ENCODE measurements at regions not wholly inside any gene's neighbourhood (a gene's known extent, or its start where the extent isn't known, plus 50 kb on each side); places are given as distances from the start of the nearest gene placed in this dataset.

DNA sequence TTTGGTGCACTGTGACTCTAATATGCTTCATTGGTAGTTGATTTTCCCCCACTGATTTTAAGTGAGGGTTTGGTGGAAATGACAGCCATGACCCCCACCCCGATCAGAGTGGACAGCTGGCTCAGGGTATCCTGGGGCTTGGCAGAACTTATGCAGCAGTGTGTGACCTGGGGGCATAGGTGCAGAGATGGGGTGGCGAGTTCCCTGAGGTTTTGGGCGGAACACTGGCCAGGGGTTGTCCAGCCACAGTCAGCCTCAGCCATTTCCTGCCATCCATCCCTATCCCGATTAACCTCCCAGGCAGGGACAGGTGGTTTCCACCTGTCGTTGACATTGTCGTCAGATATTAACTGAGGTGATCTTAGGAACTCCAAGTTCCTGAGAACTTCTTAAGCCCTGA is 155.8 kb upstream of the CHST15 start:
- TF ChIP-seq, protein P1, sequence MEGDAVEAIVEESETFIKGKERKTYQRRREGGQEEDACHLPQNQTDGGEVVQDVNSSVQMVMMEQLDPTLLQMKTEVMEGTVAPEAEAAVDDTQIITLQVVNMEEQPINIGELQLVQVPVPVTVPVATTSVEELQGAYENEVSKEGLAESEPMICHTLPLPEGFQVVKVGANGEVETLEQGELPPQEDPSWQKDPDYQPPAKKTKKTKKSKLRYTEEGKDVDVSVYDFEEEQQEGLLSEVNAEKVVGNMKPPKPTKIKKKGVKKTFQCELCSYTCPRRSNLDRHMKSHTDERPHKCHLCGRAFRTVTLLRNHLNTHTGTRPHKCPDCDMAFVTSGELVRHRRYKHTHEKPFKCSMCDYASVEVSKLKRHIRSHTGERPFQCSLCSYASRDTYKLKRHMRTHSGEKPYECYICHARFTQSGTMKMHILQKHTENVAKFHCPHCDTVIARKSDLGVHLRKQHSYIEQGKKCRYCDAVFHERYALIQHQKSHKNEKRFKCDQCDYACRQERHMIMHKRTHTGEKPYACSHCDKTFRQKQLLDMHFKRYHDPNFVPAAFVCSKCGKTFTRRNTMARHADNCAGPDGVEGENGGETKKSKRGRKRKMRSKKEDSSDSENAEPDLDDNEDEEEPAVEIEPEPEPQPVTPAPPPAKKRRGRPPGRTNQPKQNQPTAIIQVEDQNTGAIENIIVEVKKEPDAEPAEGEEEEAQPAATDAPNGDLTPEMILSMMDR (optimal IDR thresholded peaks at IDR 0.05 in 1 of 3, IDR thresholded peaks at IDR 0.05 in 1 of 3, conservative IDR thresholded peaks at IDR 0.05 in 1 of 3; ENCODE audit: extremely low read depth in 1 of 3, insufficient read depth in 2 of 3, low read length in 3 of 3), result no peak
- no peak for TF ChIP-seq EZH2 (IDR thresholded peaks at IDR 0.05; ENCODE audit: low read length)
